ENCODE measurements at regions not wholly inside any gene's neighbourhood (a gene's known extent, or its start where the extent isn't known, plus 50 kb on each side); places are given as distances from the start of the nearest gene placed in this dataset.

- Histone ChIP-seq H3K4me1 (ENCODE audit: control insufficient read depth, extremely low read depth, insufficient read depth, low read length) (no peaks in the 10 kb centered on the region), H3K9me1 (ENCODE audit: control insufficient read depth, extremely low read depth, insufficient read depth, low read length) (no peaks in the 10 kb centered on the region), H3K4me2 (ENCODE audit: control insufficient read depth, extremely low read depth, insufficient read depth, low read depth, low read length) (no peak overlapping the region), H3K9ac (ENCODE audit: control insufficient read depth, extremely low read depth, insufficient read depth, low read length) (no peak overlapping the region), H3K36me3 (ENCODE audit: control insufficient read depth in 2 of 2, extremely low read depth in 1 of 2, insufficient read depth in 2 of 2, low read length in 2 of 2) (no peaks in the 10 kb centered on the region), H4K20me1 (ENCODE audit: control insufficient read depth, extremely low read depth, insufficient read depth, low read length) (no peaks in the 10 kb centered on the region), H3K27me3 (ENCODE audit: control insufficient read depth, extremely low read depth, insufficient read depth, low read length) (peaks cover 6% of the 10 kb centered on the region), H3K9me3 (ENCODE audit: control insufficient read depth, low read depth, low read length) (no peaks in the 10 kb centered on the region), H3K4me3 (ENCODE audit: control insufficient read depth in 2 of 3, extremely low read depth in 1 of 3, insufficient read depth in 2 of 3, low read depth in 1 of 3, low read length in 3 of 3) (no peak overlapping the region), H3K79me2 (ENCODE audit: control insufficient read depth, insufficient read depth, low read length) (no peaks in the 10 kb centered on the region), H2AFZ (ENCODE audit: control insufficient read depth, low read length) (no peak overlapping the region), H3K27ac (ENCODE audit: control insufficient read depth, insufficient read depth, low read length) (no peak overlapping the region)
- no peak for FAIRE-seq
- TF ChIP-seq EZH2 (IDR thresholded peaks at IDR 0.05; ENCODE audit: low read length): no peak
- TF ChIP-seq, protein P1, sequence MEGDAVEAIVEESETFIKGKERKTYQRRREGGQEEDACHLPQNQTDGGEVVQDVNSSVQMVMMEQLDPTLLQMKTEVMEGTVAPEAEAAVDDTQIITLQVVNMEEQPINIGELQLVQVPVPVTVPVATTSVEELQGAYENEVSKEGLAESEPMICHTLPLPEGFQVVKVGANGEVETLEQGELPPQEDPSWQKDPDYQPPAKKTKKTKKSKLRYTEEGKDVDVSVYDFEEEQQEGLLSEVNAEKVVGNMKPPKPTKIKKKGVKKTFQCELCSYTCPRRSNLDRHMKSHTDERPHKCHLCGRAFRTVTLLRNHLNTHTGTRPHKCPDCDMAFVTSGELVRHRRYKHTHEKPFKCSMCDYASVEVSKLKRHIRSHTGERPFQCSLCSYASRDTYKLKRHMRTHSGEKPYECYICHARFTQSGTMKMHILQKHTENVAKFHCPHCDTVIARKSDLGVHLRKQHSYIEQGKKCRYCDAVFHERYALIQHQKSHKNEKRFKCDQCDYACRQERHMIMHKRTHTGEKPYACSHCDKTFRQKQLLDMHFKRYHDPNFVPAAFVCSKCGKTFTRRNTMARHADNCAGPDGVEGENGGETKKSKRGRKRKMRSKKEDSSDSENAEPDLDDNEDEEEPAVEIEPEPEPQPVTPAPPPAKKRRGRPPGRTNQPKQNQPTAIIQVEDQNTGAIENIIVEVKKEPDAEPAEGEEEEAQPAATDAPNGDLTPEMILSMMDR (optimal IDR thresholded peaks at IDR 0.05 in 1 of 3, IDR thresholded peaks at IDR 0.05 in 1 of 3, conservative IDR thresholded peaks at IDR 0.05 in 1 of 3; ENCODE audit: extremely low read depth in 1 of 3, insufficient read depth in 2 of 3, low read length in 3 of 3): no peak
- dilution Hi-C loops (cut with MboI; ENCODE audit: extremely low pct_ligation_motif_present, low sequenced_read_pairs): no loop called here
- DNase-seq (ENCODE audit: low read depth, low spot score): no peak
These were observed 53.4 kb downstream of the RPLP1 start for GRCh38 chr15:69505956-69506556.

DNA sequence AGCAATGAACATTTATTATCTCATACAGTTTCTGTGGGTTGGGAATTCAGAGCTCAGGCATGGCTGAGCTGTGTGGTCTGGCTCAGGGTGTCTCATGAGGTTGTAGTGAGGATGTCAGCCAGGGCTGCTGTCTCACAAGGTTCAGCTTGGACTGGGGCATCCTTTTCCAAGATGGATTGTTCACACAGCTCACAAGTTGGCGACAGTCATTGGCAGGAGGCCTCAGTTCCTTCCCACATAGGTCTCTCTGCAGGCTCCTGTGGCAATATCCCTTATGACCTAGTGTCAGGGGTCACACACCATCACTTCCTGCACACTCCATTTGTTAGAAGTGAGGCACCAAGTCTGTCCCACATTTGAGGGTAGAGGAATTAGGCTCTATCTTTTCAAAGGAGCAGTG lies 56.0 kb downstream of the RPLP1 start:
- dilution Hi-C loops (cut with MboI; ENCODE audit: extremely low pct_ligation_motif_present, low sequenced_read_pairs): no loop called here
- Histone ChIP-seq H3K9me1 (ENCODE audit: control insufficient read depth, extremely low read depth, insufficient read depth, low read length) (no peaks in the 10 kb centered on the region), H3K4me3 (ENCODE audit: control insufficient read depth in 2 of 3, extremely low read depth in 1 of 3, insufficient read depth in 2 of 3, low read depth in 1 of 3, low read length in 3 of 3) (no peak overlapping the region), H3K9me3 (ENCODE audit: control insufficient read depth, low read depth, low read length) (no peaks in the 10 kb centered on the region), H3K79me2 (ENCODE audit: control insufficient read depth, insufficient read depth, low read length) (no peaks in the 10 kb centered on the region), H3K36me3 (ENCODE audit: control insufficient read depth in 2 of 2, extremely low read depth in 1 of 2, insufficient read depth in 2 of 2, low read length in 2 of 2) (no peaks in the 10 kb centered on the region), H2AFZ (ENCODE audit: control insufficient read depth, low read length) (no peak overlapping the region), H3K4me2 (ENCODE audit: control insufficient read depth, extremely low read depth, insufficient read depth, low read depth, low read length) (no peak overlapping the region), H4K20me1 (ENCODE audit: control insufficient read depth, extremely low read depth, insufficient read depth, low read length) (no peaks in the 10 kb centered on the region), H3K27me3 (ENCODE audit: control insufficient read depth, extremely low read depth, insufficient read depth, low read length) (peaks cover 9% of the 10 kb centered on the region), H3K4me1 (ENCODE audit: control insufficient read depth, extremely low read depth, insufficient read depth, low read length) (no peaks in the 10 kb centered on the region), H3K27ac (ENCODE audit: control insufficient read depth, insufficient read depth, low read length) (no peak overlapping the region), H3K9ac (ENCODE audit: control insufficient read depth, extremely low read depth, insufficient read depth, low read length) (no peak overlapping the region)
- TF ChIP-seq, protein P1 (optimal IDR thresholded peaks at IDR 0.05 in 1 of 3, IDR thresholded peaks at IDR 0.05 in 1 of 3, conservative IDR thresholded peaks at IDR 0.05 in 1 of 3; ENCODE audit: extremely low read depth in 1 of 3, insufficient read depth in 2 of 3, low read length in 3 of 3): no peak
- TF ChIP-seq EZH2 (IDR thresholded peaks at IDR 0.05; ENCODE audit: low read length): no peak
- FAIRE-seq (no peak), DNase-seq (ENCODE audit: low read depth, low spot score) (no peak)

Measured in keratinocyte (primary cell).